SU-DHL-6 (cell line): ENCODE measurements at regions not wholly inside any gene's neighbourhood (a gene's known extent, or its start where the extent isn't known, plus 50 kb on each side); places are given as distances from the start of the nearest gene placed in this dataset.

Experiments
- H2AFZ ChIP-seq: fragments of 200-600 bp; sonication (generic); 2 replicates; pipeline ENCODE4 v1.6.1; 2014; ENCODE audit warnings: low read depth, mild to moderate bottlenecking, moderate library complexity, mixed read lengths, antibody characterized with exemption, low read length; ENCODE audit not compliant: severe bottlenecking
- H3F3A ChIP-seq: fragments of 200-600 bp; shearing (Covaris generic); 2 replicates; pipeline ENCODE4 v1.6.0; 2016; ENCODE audit warnings: antibody characterized with exemption, mild to moderate bottlenecking; ENCODE audit not compliant: insufficient read depth
- H3K27ac ChIP-seq: fragments of 200-600 bp; sonication (generic); 2 replicates; pipeline ENCODE4 v1.5.1; 2016; ENCODE audit warnings: low read depth, mild to moderate bottlenecking, low read length, moderate library complexity, mixed read lengths
- H3K27me3 ChIP-seq: fragments of 200-600 bp; sonication (generic), shearing (Covaris generic); 2 replicates; pipeline ENCODE4 v1.6.0; 2014; ENCODE audit warnings: mild to moderate bottlenecking, low read length
- H3K36me3 ChIP-seq: fragments of 200-600 bp; sonication (generic); 2 replicates; pipeline ENCODE4 v1.6.1; 2014; ENCODE audit warnings: mild to moderate bottlenecking, low read length, mixed read lengths
- H3K4me2 ChIP-seq: fragments of 300-600, 200-600 bp; shearing (Covaris generic), sonication (generic); 2 replicates; pipeline ENCODE4 v1.6.0; 2014; ENCODE audit warnings: low read length, low read depth, mild to moderate bottlenecking; ENCODE audit not compliant: poor library complexity, severe bottlenecking
- H3K4me3 ChIP-seq: fragments of 200-600 bp; sonication (generic); 2 replicates; pipeline ENCODE4 v1.5.1; 2014; ENCODE audit warnings: antibody characterized with exemption, low read length, mild to moderate bottlenecking, mixed read lengths; ENCODE audit not compliant: insufficient read depth, poor library complexity, severe bottlenecking
- H3K79me2 ChIP-seq: fragments of 200-600 bp; sonication (generic); 2 replicates; pipeline ENCODE4 v1.6.1; 2014; ENCODE audit warnings: mild to moderate bottlenecking, low read length, moderate library complexity; ENCODE audit not compliant: insufficient read depth
- H3K9ac ChIP-seq: fragments of 200-600 bp; sonication (generic); 2 replicates; pipeline ENCODE4 v1.7.0; 2014; ENCODE audit warnings: mild to moderate bottlenecking, low read length
- H3K9me2 ChIP-seq: fragments of 200-600 bp; sonication (generic); replicated peaks from 2 replicates; pipeline ENCODE4 v1.6.1; 2014; ENCODE audit warnings: low read length; ENCODE audit not compliant: insufficient read depth
- H3K9me3 ChIP-seq: fragments of 200-600 bp; sonication (generic); 2 replicates; pipeline ENCODE4 v1.6.1; 2014; ENCODE audit warnings: low read length, mixed read lengths; ENCODE audit not compliant: insufficient read depth
- H4K20me1 ChIP-seq: fragments of 200-600 bp; sonication (generic); 2 replicates; pipeline ENCODE4 v1.6.1; 2014; ENCODE audit warnings: low read depth, mild to moderate bottlenecking, antibody characterized with exemption, low read length, moderate library complexity, mixed read lengths
- EZH2phosphoT487 ChIP-seq: fragments of 200-600 bp; sonication (generic), shearing (Covaris generic); conservative IDR thresholded peaks from 2 replicates; pipeline ENCODE4 v1.6.1; 2018; ENCODE audit warnings: mild to moderate bottlenecking, antibody characterized with exemption, low read length, moderate library complexity, mixed read lengths
- TF ChIP-seq, protein P1 (sequence below): fragments of 200-600 bp; sonication (generic); IDR thresholded peaks from one replicate; pipeline ENCODE4 v1.5.1; 2017; ENCODE audit warnings: antibody characterized with exemption, mild to moderate bottlenecking, low read length, moderate library complexity; ENCODE audit not compliant: insufficient read depth, poor library complexity, severe bottlenecking

DNA sequence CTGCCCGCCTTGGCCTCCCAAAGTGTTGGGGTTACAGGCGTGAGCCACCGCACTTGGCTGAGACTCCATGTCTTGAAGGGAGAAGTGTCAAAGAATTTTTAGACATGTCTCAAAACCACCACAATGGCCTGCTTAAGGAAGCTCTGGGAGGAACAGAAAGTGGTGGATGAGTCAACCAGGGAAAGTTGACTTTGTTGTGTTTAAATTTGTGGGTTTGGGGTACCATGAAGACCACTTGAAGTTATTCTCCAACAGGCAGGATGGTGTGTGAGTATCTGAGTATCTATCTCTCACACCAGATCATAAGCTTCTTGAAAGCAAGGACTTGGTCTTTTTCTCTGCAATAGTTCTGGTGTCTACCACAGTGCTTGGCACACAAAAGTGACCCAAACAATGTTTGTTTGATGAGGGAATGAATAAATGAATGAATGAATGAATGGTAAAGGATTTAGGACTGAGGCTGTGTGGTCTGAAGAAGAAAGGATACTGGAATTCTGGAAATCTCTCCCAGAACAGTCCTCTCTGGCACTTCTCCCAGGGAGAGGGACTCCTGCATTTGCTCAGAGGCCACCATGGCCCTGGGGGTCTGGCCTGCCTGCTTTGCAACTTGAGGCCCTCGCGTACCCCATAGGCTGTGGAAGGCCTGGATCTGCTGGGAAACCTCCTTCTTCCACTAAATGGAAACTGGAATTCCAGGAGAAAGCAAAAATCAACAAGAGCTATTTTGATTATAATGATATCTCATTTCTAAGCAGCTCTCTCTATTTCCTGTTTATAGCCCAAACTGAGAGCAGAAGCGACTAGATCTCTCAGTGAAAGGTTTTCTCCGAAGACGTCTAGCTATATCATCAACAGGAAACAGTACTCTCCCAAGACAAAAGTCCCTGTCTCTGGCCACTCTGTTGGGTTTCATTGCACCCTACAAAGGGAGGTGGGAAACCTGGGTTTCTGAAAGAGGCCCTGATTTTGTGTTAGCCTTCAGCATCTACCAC is 187.9 kb downstream of the PALM2AKAP2 start:
- TF ChIP-seq EZH2phosphoT487: no peak
- TF ChIP-seq, protein P1, sequence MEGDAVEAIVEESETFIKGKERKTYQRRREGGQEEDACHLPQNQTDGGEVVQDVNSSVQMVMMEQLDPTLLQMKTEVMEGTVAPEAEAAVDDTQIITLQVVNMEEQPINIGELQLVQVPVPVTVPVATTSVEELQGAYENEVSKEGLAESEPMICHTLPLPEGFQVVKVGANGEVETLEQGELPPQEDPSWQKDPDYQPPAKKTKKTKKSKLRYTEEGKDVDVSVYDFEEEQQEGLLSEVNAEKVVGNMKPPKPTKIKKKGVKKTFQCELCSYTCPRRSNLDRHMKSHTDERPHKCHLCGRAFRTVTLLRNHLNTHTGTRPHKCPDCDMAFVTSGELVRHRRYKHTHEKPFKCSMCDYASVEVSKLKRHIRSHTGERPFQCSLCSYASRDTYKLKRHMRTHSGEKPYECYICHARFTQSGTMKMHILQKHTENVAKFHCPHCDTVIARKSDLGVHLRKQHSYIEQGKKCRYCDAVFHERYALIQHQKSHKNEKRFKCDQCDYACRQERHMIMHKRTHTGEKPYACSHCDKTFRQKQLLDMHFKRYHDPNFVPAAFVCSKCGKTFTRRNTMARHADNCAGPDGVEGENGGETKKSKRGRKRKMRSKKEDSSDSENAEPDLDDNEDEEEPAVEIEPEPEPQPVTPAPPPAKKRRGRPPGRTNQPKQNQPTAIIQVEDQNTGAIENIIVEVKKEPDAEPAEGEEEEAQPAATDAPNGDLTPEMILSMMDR: no peak
- no peaks in the 10 kb centered on the region for H4K20me1 ChIP-seq
- H3K4me3 ChIP-seq: peak overlapping the region; percentile 15
- peak overlapping the region; percentile 51 for H3K9ac ChIP-seq
- peak overlapping the region; percentile 71 for H3K4me2 ChIP-seq
- peak overlapping the region; percentile 94 for H3K27ac ChIP-seq
- no peaks in the 10 kb centered on the region for H3K27me3 ChIP-seq
- no peaks in the 10 kb centered on the region for H3K9me2 ChIP-seq
- no peaks in the 10 kb centered on the region for H3K9me3 ChIP-seq
- H3F3A ChIP-seq: peaks cover 68% of the 10 kb centered on the region
- H3K79me2 ChIP-seq: no peaks in the 10 kb centered on the region
- no peaks in the 10 kb centered on the region for H3K36me3 ChIP-seq
- no peak overlapping the region for H2AFZ ChIP-seq

DNA sequence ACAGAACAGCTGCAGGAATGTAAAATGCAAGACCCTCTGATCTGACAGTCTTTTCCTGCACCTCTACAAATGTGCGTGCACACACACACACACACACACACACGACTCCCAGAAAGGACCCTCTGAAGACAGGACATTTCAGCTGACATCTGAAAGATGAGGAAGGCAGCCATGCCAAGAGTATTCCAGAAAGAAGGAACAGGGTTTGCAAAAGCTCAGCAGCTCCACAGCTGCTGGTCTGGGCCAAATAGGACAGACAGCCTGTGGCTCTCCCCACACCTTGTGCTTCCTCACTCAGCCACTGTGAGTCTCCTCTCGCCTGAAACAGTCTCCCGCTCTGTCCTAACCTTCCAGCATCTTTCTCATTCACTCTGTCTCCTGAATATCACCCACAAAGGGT is 189.0 kb downstream of the PALM2AKAP2 start:
- Histone ChIP-seq H2AFZ (peak overlapping the region; percentile 29), H3F3A (peaks cover 78% of the 10 kb centered on the region), H3K9ac (peak overlapping the region; percentile 51), H3K4me3 (no peak overlapping the region), H3K9me3 (no peaks in the 10 kb centered on the region), H3K27me3 (no peaks in the 10 kb centered on the region), H3K79me2 (no peaks in the 10 kb centered on the region), H3K27ac (peak overlapping the region; percentile 94), H4K20me1 (no peaks in the 10 kb centered on the region), H3K4me2 (peak overlapping the region; percentile 71), H3K36me3 (no peaks in the 10 kb centered on the region), H3K9me2 (no peaks in the 10 kb centered on the region)
- no peak for TF ChIP-seq EZH2phosphoT487
- TF ChIP-seq, protein P1: no peak

DNA sequence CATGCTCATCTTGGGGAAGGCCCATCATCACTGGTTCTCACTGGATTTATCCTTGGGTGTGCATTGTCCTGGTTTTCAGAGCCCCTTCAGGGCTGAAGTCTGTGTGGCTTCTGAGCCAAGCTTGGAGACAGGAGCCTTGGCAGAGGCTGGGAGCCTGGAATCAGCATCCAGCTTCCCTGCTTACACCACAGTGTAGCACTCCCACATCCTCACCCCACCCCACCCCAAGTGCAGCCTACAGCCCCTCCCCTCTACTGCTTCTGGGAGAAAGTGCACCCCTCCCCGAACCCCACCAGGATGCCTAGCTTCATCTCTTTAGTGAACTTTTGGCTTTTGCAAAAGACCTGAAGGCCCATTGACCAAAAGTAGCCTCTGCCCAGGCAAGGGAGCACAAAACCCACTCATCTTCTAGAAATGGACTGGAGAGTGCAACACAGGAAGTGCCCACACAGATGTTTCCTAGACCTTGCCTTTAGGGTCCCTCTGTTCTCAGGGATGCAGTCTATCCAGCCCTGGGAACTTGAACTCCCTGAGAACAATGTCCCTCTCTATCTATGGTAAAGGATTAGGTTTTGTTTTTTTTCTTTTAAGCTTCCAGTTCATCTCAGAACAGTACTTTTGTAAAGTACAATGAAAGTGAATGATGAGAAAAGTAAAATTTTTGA is 189.7 kb downstream of the PALM2AKAP2 start:
- H3K27me3 ChIP-seq: no peaks in the 10 kb centered on the region
- H3K27ac ChIP-seq: peak overlapping the region; percentile 94
- H3K9ac ChIP-seq: peak overlapping the region; percentile 51
- peaks cover 85% of the 10 kb centered on the region for H3F3A ChIP-seq
- no peaks in the 10 kb centered on the region for H3K9me3 ChIP-seq
- no peaks in the 10 kb centered on the region for H3K9me2 ChIP-seq
- H3K4me2 ChIP-seq: peak overlapping the region; percentile 71
- peak overlapping the region; percentile 29 for H2AFZ ChIP-seq
- no peaks in the 10 kb centered on the region for H3K36me3 ChIP-seq
- H3K4me3 ChIP-seq: no peak overlapping the region
- H4K20me1 ChIP-seq: no peaks in the 10 kb centered on the region
- TF ChIP-seq EZH2phosphoT487: no peak
- TF ChIP-seq, protein P1: no peak
- no peaks in the 10 kb centered on the region for H3K79me2 ChIP-seq
